Neural progenitor cell (in vitro differentiated cells): ENCODE measurements at regions not wholly inside any gene's neighbourhood (a gene's known extent, or its start where the extent isn't known, plus 50 kb on each side); places are given as distances from the start of the nearest gene placed in this dataset.

ENCODE experiments used
- DNase-seq: peaks from one replicate; pipeline ENCODE4 v3.0.0-alpha.2; 2016; ENCODE audit warnings: low spot score
- H2AFZ ChIP-seq: fragments of 200-600 bp; sonication (generic); replicated peaks from 2 replicates; pipeline ENCODE4 v1.6.1; 2016; ENCODE audit warnings: antibody characterized with exemption
- H3F3A ChIP-seq: fragments of 200-600 bp; sonication (generic); 2 replicates; pipeline ENCODE4 v1.6.1; 2016; ENCODE audit warnings: antibody characterized with exemption, low read depth
- H3K27ac ChIP-seq: fragments of 200-600 bp; sonication (generic); 2 replicates; pipeline ENCODE4 v1.5.1; 2016; ENCODE audit warnings: mild to moderate bottlenecking
- H3K27me3 ChIP-seq: fragments of 200-600 bp; sonication (generic); 2 replicates; pipeline ENCODE4 v1.6.1; 2016; ENCODE audit warnings: mild to moderate bottlenecking, moderate library complexity
- H3K36me3 ChIP-seq: fragments of 200-600 bp; sonication (generic); 2 replicates; pipeline ENCODE4 v1.5.1; 2016
- H3K4me1 ChIP-seq: fragments of 200-600 bp; sonication (generic); 2 replicates; pipeline ENCODE4 v1.6.1; 2016; ENCODE audit warnings: mixed run types
- H3K4me2 ChIP-seq: fragments of 200-600 bp; sonication (generic); 2 replicates; pipeline ENCODE4 v1.6.1; 2016
- H3K4me3 ChIP-seq: fragments of 200-600 bp; sonication (generic); 2 replicates; pipeline ENCODE4 v1.5.1; 2016
- H3K79me2 ChIP-seq: fragments of 200-600 bp; sonication (generic); 2 replicates; pipeline ENCODE4 v1.6.1; 2016; ENCODE audit warnings: low read depth
- H3K9ac ChIP-seq: fragments of 200-600 bp; sonication (generic); 2 replicates; pipeline ENCODE4 v1.6.1; 2016
- H3K9me3 ChIP-seq: fragments of 200-600 bp; sonication (generic); 2 replicates; pipeline ENCODE4 v1.5.1; 2016; ENCODE audit warnings: low read depth
- H4K20me1 ChIP-seq: fragments of 200-600 bp; sonication (generic); 2 replicates; pipeline ENCODE4 v1.6.1; 2016; ENCODE audit warnings: low read depth
- H3K27ac Mint-ChIP-seq: 3 replicates; pipeline ENCODE4 v1.8.0; 2021; ENCODE audit warnings: mixed read lengths
- H3K27me3 Mint-ChIP-seq: 2 replicates; pipeline ENCODE4 v1.8.0; 2022; ENCODE audit warnings: low read depth, mild to moderate bottlenecking, inconsistent platforms, moderate library complexity, mixed read lengths; ENCODE audit not compliant: insufficient read depth
- H3K36me3 Mint-ChIP-seq: 3 replicates; pipeline ENCODE4 v1.8.0; 2021; ENCODE audit warnings: mixed read lengths
- H3K4me1 Mint-ChIP-seq: 3 replicates; pipeline ENCODE4 v1.8.0; 2021; ENCODE audit warnings: mixed read lengths
- H3K4me3 Mint-ChIP-seq: 3 replicates; pipeline ENCODE4 v1.8.0; 2021; ENCODE audit warnings: mild to moderate bottlenecking, moderate library complexity, mixed read lengths
- H3K9me3 Mint-ChIP-seq: 3 replicates; pipeline ENCODE4 v1.8.0; 2020; ENCODE audit warnings: mixed read lengths
- CTCF ChIP-seq: fragments of 200-600 bp; sonication (generic); IDR thresholded peaks from 2 replicates; pipeline ENCODE4 v1.5.1; 2017; ENCODE audit warnings: antibody characterized with exemption, mild to moderate bottlenecking
- EZH2 ChIP-seq: fragments of 200-600 bp; sonication (generic); IDR thresholded peaks from 2 replicates; pipeline ENCODE4 v1.6.1; 2017; ENCODE audit warnings: antibody characterized with exemption, mild to moderate bottlenecking, moderate library complexity
- EZH2phosphoT487 ChIP-seq: fragments of 200-600 bp; sonication (generic); IDR thresholded peaks from 2 replicates; pipeline ENCODE4 v1.6.1; 2017; ENCODE audit warnings: antibody characterized with exemption

GRCh38 chr13:75993241-75993640 lies 357.1 kb downstream of the LMO7 start:
- Mint-ChIP-seq H3K27me3 (peaks cover 28% of the 10 kb centered on the region), H3K4me3 (no peak overlapping the region), H3K27ac (no peak overlapping the region), H3K9me3 (peaks cover 26% of the 10 kb centered on the region), H3K4me1 (no peaks in the 10 kb centered on the region), H3K36me3 (peaks cover 1% of the 10 kb centered on the region)
- no peaks in the 10 kb centered on the region for H3K79me2 ChIP-seq
- H2AFZ ChIP-seq = no peak overlapping the region
- TF ChIP-seq EZH2 = no peak
- TF ChIP-seq CTCF = no peak
- H3K4me3 ChIP-seq = no peak overlapping the region
- H3K4me1 ChIP-seq = no peaks in the 10 kb centered on the region
- H3F3A ChIP-seq = no peaks in the 10 kb centered on the region
- H3K9ac ChIP-seq = no peak overlapping the region
- no peak overlapping the region for H3K4me2 ChIP-seq
- no peaks in the 10 kb centered on the region for H3K36me3 ChIP-seq
- no peak for DNase-seq
- H3K27me3 ChIP-seq = no peaks in the 10 kb centered on the region
- H4K20me1 ChIP-seq = no peaks in the 10 kb centered on the region
- H3K27ac ChIP-seq = no peak overlapping the region
- H3K9me3 ChIP-seq = no peaks in the 10 kb centered on the region

GRCh38 chr13:75986818-75987217 lies 350.7 kb downstream of the LMO7 start:
- Histone ChIP-seq H3K4me2 (no peak overlapping the region), H3K36me3 (no peaks in the 10 kb centered on the region), H2AFZ (no peak overlapping the region), H3K4me1 (no peaks in the 10 kb centered on the region), H3K4me3 (no peak overlapping the region), H3K27me3 (no peaks in the 10 kb centered on the region), H3K79me2 (no peaks in the 10 kb centered on the region), H3K9me3 (no peaks in the 10 kb centered on the region), H3F3A (no peaks in the 10 kb centered on the region), H3K27ac (no peak overlapping the region), H4K20me1 (no peaks in the 10 kb centered on the region), H3K9ac (no peak overlapping the region)
- H3K27me3 Mint-ChIP-seq = peaks cover 6% of the 10 kb centered on the region
- H3K9me3 Mint-ChIP-seq = peaks cover 22% of the 10 kb centered on the region
- no peak for DNase-seq
- no peak overlapping the region for H3K27ac Mint-ChIP-seq
- H3K4me3 Mint-ChIP-seq = no peak overlapping the region
- peaks cover 1% of the 10 kb centered on the region for H3K36me3 Mint-ChIP-seq
- H3K4me1 Mint-ChIP-seq = peaks cover 6% of the 10 kb centered on the region
- TF ChIP-seq CTCF = no peak
- TF ChIP-seq EZH2 = no peak
- no peak for TF ChIP-seq EZH2phosphoT487

GRCh38 chr13:75985132-75985531 lies 349.0 kb downstream of the LMO7 start:
- no peaks in the 10 kb centered on the region for H4K20me1 ChIP-seq
- no peaks in the 10 kb centered on the region for H3K4me1 ChIP-seq
- Mint-ChIP-seq H3K9me3 (peaks cover 20% of the 10 kb centered on the region), H3K27ac (no peak overlapping the region), H3K4me3 (no peak overlapping the region), H3K36me3 (peaks cover 1% of the 10 kb centered on the region), H3K4me1 (peaks cover 6% of the 10 kb centered on the region), H3K27me3 (peaks cover 6% of the 10 kb centered on the region)
- H3K9me3 ChIP-seq = no peaks in the 10 kb centered on the region
- no peaks in the 10 kb centered on the region for H3F3A ChIP-seq
- H3K27me3 ChIP-seq = no peaks in the 10 kb centered on the region
- no peak overlapping the region for H2AFZ ChIP-seq
- no peak overlapping the region for H3K9ac ChIP-seq
- TF ChIP-seq EZH2 (no peak), EZH2phosphoT487 (no peak)
- H3K27ac ChIP-seq = no peak overlapping the region
- H3K4me3 ChIP-seq = no peak overlapping the region
- no peak for DNase-seq
- H3K79me2 ChIP-seq = no peaks in the 10 kb centered on the region
- H3K36me3 ChIP-seq = no peaks in the 10 kb centered on the region
- H3K4me2 ChIP-seq = no peak overlapping the region

GRCh38 chr13:75978818-75979217 lies 342.7 kb downstream of the LMO7 start:
- Histone ChIP-seq H3K79me2 (no peaks in the 10 kb centered on the region), H3K4me2 (no peak overlapping the region), H2AFZ (no peak overlapping the region), H4K20me1 (no peaks in the 10 kb centered on the region), H3K36me3 (no peaks in the 10 kb centered on the region), H3K9me3 (no peaks in the 10 kb centered on the region), H3K9ac (no peak overlapping the region), H3F3A (no peaks in the 10 kb centered on the region), H3K27me3 (no peaks in the 10 kb centered on the region), H3K4me3 (no peak overlapping the region), H3K4me1 (no peaks in the 10 kb centered on the region), H3K27ac (no peak overlapping the region)
- no peaks in the 10 kb centered on the region for H3K9me3 Mint-ChIP-seq
- DNase-seq = no peak
- H3K27ac Mint-ChIP-seq = no peak overlapping the region
- no peaks in the 10 kb centered on the region for H3K4me1 Mint-ChIP-seq
- H3K36me3 Mint-ChIP-seq = no peaks in the 10 kb centered on the region
- TF ChIP-seq EZH2 (no peak), CTCF (no peak), EZH2phosphoT487 (no peak)
- no peaks in the 10 kb centered on the region for H3K27me3 Mint-ChIP-seq
- no peak overlapping the region for H3K4me3 Mint-ChIP-seq
